Memory B cell (primary cell): ENCODE measurements at regions not wholly inside any gene's neighbourhood (a gene's known extent, or its start where the extent isn't known, plus 50 kb on each side); places are given as distances from the start of the nearest gene placed in this dataset.

ENCODE experiments used
- ATAC-seq: fragments of 150-1000 bp; cut with Tn5 transposase; 2 replicates; pipeline ENCODE4 v1.10.0; 2021; ENCODE audit warnings: low read depth, mild to moderate bottlenecking, moderate library complexity
- DNase-seq, 2 donors: peaks; one replicate each; pipeline ENCODE4 v3.0.0; 2022; ENCODE audit warnings: low spot score in 2 of 2
- H3K27ac Mint-ChIP-seq: one replicate; pipeline ENCODE4 v1.8.0; 2022; ENCODE audit warnings: mild to moderate bottlenecking, moderate library complexity, mixed read lengths
- H3K27me3 Mint-ChIP-seq: one replicate; pipeline ENCODE4 v1.8.0; 2022; ENCODE audit warnings: mixed read lengths
- H3K36me3 Mint-ChIP-seq: one replicate; pipeline ENCODE4 v1.8.0; 2022; ENCODE audit warnings: mild to moderate bottlenecking, mixed read lengths
- H3K4me1 Mint-ChIP-seq: one replicate; pipeline ENCODE4 v1.8.0; 2022; ENCODE audit warnings: mixed read lengths
- H3K4me3 Mint-ChIP-seq: one replicate; pipeline ENCODE4 v1.8.0; 2022; ENCODE audit warnings: mild to moderate bottlenecking, moderate library complexity, mixed read lengths
- H3K9me3 Mint-ChIP-seq: one replicate; pipeline ENCODE4 v1.8.0; 2022; ENCODE audit warnings: mixed read lengths

GRCh38 chr10:29689001-29689400 is 54.2 kb upstream of the SVIL start:
- Mint-ChIP-seq H3K36me3 (no peaks in the 10 kb centered on the region), H3K27ac (no peak overlapping the region), H3K4me1 (no peaks in the 10 kb centered on the region), H3K4me3 (no peak overlapping the region), H3K9me3 (peaks cover 2% of the 10 kb centered on the region), H3K27me3 (peaks cover 1% of the 10 kb centered on the region)
- no peak for DNase-seq
- no peak for ATAC-seq

- DNase-seq (no peak), ATAC-seq (no peak)
- H3K4me3 Mint-ChIP-seq = no peak overlapping the region
- H3K36me3 Mint-ChIP-seq = no peaks in the 10 kb centered on the region
- H3K4me1 Mint-ChIP-seq = no peaks in the 10 kb centered on the region
- H3K9me3 Mint-ChIP-seq = peaks cover 2% of the 10 kb centered on the region
- H3K27ac Mint-ChIP-seq = no peak overlapping the region
- peaks cover 1% of the 10 kb centered on the region for H3K27me3 Mint-ChIP-seq
These were observed 53.5 kb upstream of the SVIL start for GRCh38 chr10:29688230-29688661.

GRCh38 chr10:29687421-29688164 is 52.8 kb upstream of the SVIL start:
- Mint-ChIP-seq H3K4me1 (peaks cover 4% of the 10 kb centered on the region), H3K36me3 (no peaks in the 10 kb centered on the region), H3K9me3 (peaks cover 2% of the 10 kb centered on the region), H3K27ac (no peak overlapping the region), H3K4me3 (no peak overlapping the region), H3K27me3 (peaks cover 1% of the 10 kb centered on the region)
- DNase-seq (no peak), ATAC-seq (no peak)

GRCh38 chr10:29685506-29685905 is 50.7 kb upstream of the SVIL start:
- H3K4me3 Mint-ChIP-seq = no peak overlapping the region
- peaks cover 18% of the 10 kb centered on the region for H3K4me1 Mint-ChIP-seq
- ATAC-seq (no peak), DNase-seq (no peak)
- peaks cover 8% of the 10 kb centered on the region for H3K9me3 Mint-ChIP-seq
- peaks cover 1% of the 10 kb centered on the region for H3K27me3 Mint-ChIP-seq
- H3K27ac Mint-ChIP-seq = no peak overlapping the region
- peaks cover 1% of the 10 kb centered on the region for H3K36me3 Mint-ChIP-seq
